Neural crest cell (in vitro differentiated cells): ENCODE measurements at regions not wholly inside any gene's neighbourhood (a gene's known extent, or its start where the extent isn't known, plus 50 kb on each side); places are given as distances from the start of the nearest gene placed in this dataset.

Experiments
- DNase-seq: peaks from one replicate; pipeline ENCODE4 v3.0.0; 2021; ENCODE audit warnings: low read depth, mixed read lengths, low spot score
- H3K27ac Mint-ChIP-seq: one replicate; pipeline ENCODE4 v1.8.0; 2021; ENCODE audit warnings: mild to moderate bottlenecking, mixed read lengths; ENCODE audit not compliant: unreplicated experiment
- H3K27me3 Mint-ChIP-seq: 2 replicates; pipeline ENCODE4 v1.8.0; 2021; ENCODE audit warnings: low read depth, mild to moderate bottlenecking, mixed read lengths
- H3K36me3 Mint-ChIP-seq: 2 replicates; pipeline ENCODE4 v1.8.0; 2021; ENCODE audit warnings: low read depth, mild to moderate bottlenecking, mixed read lengths
- H3K4me1 Mint-ChIP-seq: 2 replicates; pipeline ENCODE4 v1.8.0; 2021; ENCODE audit warnings: mixed read lengths
- H3K4me3 Mint-ChIP-seq: one replicate; pipeline ENCODE4 v1.8.0; 2021; ENCODE audit warnings: mild to moderate bottlenecking, mixed read lengths
- H3K9me3 Mint-ChIP-seq: 2 replicates; pipeline ENCODE4 v1.8.0; 2021; ENCODE audit warnings: mixed read lengths
- CTCF ChIP-seq: fragments of 200-600 bp; sonication (generic); conservative IDR thresholded peaks from 2 replicates; pipeline ENCODE4 v1.5.0; 2021; ENCODE audit warnings: antibody characterized with exemption, mild to moderate bottlenecking

- no peak for DNase-seq
- Mint-ChIP-seq H3K9me3 (peaks cover 2% of the 10 kb centered on the region), H3K36me3 (no peaks in the 10 kb centered on the region), H3K27ac (no peak overlapping the region), H3K27me3 (no peaks in the 10 kb centered on the region), H3K4me3 (no peak overlapping the region), H3K4me1 (no peaks in the 10 kb centered on the region)
- TF ChIP-seq CTCF: no peak
Observed at GRCh38 chr1:218575079-218575478, 229.9 kb downstream of the TGFB2 start.

GRCh38 chr1:218575856-218576255, 230.7 kb downstream of the TGFB2 start:
- H3K4me3 Mint-ChIP-seq: no peak overlapping the region
- no peak for DNase-seq
- no peaks in the 10 kb centered on the region for H3K36me3 Mint-ChIP-seq
- H3K9me3 Mint-ChIP-seq: peaks cover 2% of the 10 kb centered on the region
- H3K27ac Mint-ChIP-seq: no peak overlapping the region
- no peaks in the 10 kb centered on the region for H3K27me3 Mint-ChIP-seq
- no peak for TF ChIP-seq CTCF
- H3K4me1 Mint-ChIP-seq: no peaks in the 10 kb centered on the region

- peaks cover 9% of the 10 kb centered on the region for H3K9me3 Mint-ChIP-seq
- H3K27me3 Mint-ChIP-seq: no peaks in the 10 kb centered on the region
- H3K4me1 Mint-ChIP-seq: peaks cover 20% of the 10 kb centered on the region
- no peak overlapping the region for H3K27ac Mint-ChIP-seq
- no peak overlapping the region for H3K4me3 Mint-ChIP-seq
- TF ChIP-seq CTCF: no peak
- DNase-seq: no peak
- peaks cover 10% of the 10 kb centered on the region for H3K36me3 Mint-ChIP-seq
Observed at GRCh38 chr1:218582646-218583045, 237.5 kb downstream of the TGFB2 start.

- H3K27ac Mint-ChIP-seq: peak overlapping the region; percentile 87
- no peak for DNase-seq
- peaks cover 9% of the 10 kb centered on the region for H3K9me3 Mint-ChIP-seq
- TF ChIP-seq CTCF: no peak
- peaks cover 24% of the 10 kb centered on the region for H3K4me1 Mint-ChIP-seq
- peaks cover 10% of the 10 kb centered on the region for H3K36me3 Mint-ChIP-seq
- H3K4me3 Mint-ChIP-seq: no peak overlapping the region
- H3K27me3 Mint-ChIP-seq: no peaks in the 10 kb centered on the region
Observed at GRCh38 chr1:218584418-218585155, 239.5 kb downstream of the TGFB2 start.

- Mint-ChIP-seq H3K4me1 (peaks cover 24% of the 10 kb centered on the region), H3K27ac (no peak overlapping the region), H3K27me3 (no peaks in the 10 kb centered on the region), H3K36me3 (peaks cover 10% of the 10 kb centered on the region), H3K9me3 (peaks cover 9% of the 10 kb centered on the region), H3K4me3 (no peak overlapping the region)
- TF ChIP-seq CTCF: no peak
- DNase-seq: peak; percentile 48
Observed at GRCh38 chr1:218585511-218586184, 240.5 kb downstream of the TGFB2 start.
